ENCODE measurements at regions not wholly inside any gene's neighbourhood (a gene's known extent, or its start where the extent isn't known, plus 50 kb on each side); places are given as distances from the start of the nearest gene placed in this dataset.
A peak's percentile ranks its signal among the peaks of the same experiment; 100 is the strongest.

GRCh38 chr22:46093796-46094195, 56.5 kb upstream of the PPARA start:
- Histone ChIP-seq H3K9ac (ENCODE audit: low read depth, low read length) (peak overlapping the region; percentile 99), H3K4me3 (ENCODE audit: low read length) (peak overlapping the region; percentile 23), H3K4me2 (ENCODE audit: low read length) (peak overlapping the region; percentile 99), H3K4me1 (ENCODE audit: control insufficient read depth, insufficient read depth, low read length) (peaks cover 93% of the 10 kb centered on the region), H3K36me3 (ENCODE audit: insufficient read depth, low read length) (peaks cover 90% of the 10 kb centered on the region), H3K9me3 (replicated peaks; ENCODE audit: low read length) (no peaks in the 10 kb centered on the region), H3K27me3 (ENCODE audit: control insufficient read depth, insufficient read depth, low read length) (no peaks in the 10 kb centered on the region)

- Histone ChIP-seq H3K9ac (ENCODE audit: low read depth, low read length) (peak overlapping the region; percentile 99), H3K9me3 (replicated peaks; ENCODE audit: low read length) (no peaks in the 10 kb centered on the region), H3K4me1 (ENCODE audit: control insufficient read depth, insufficient read depth, low read length) (peaks cover 93% of the 10 kb centered on the region), H3K4me3 (ENCODE audit: low read length) (no peak overlapping the region), H3K36me3 (ENCODE audit: insufficient read depth, low read length) (peaks cover 90% of the 10 kb centered on the region), H3K27me3 (ENCODE audit: control insufficient read depth, insufficient read depth, low read length) (no peaks in the 10 kb centered on the region), H3K4me2 (ENCODE audit: low read length) (peak overlapping the region; percentile 99)
Measured at GRCh38 chr22:46094676-46095075, 55.6 kb upstream of the PPARA start.

- Histone ChIP-seq H3K4me3 (ENCODE audit: low read length) (no peak overlapping the region), H3K4me2 (ENCODE audit: low read length) (peak overlapping the region; percentile 10), H3K4me1 (ENCODE audit: control insufficient read depth, insufficient read depth, low read length) (peaks cover 92% of the 10 kb centered on the region), H3K36me3 (ENCODE audit: insufficient read depth, low read length) (peaks cover 88% of the 10 kb centered on the region), H3K9me3 (replicated peaks; ENCODE audit: low read length) (no peaks in the 10 kb centered on the region), H3K27me3 (ENCODE audit: control insufficient read depth, insufficient read depth, low read length) (no peaks in the 10 kb centered on the region), H3K9ac (ENCODE audit: low read depth, low read length) (peak overlapping the region; percentile 50)
Measured at GRCh38 chr22:46096051-46096450, 54.3 kb upstream of the PPARA start.

- H3K4me1 ChIP-seq (ENCODE audit: control insufficient read depth, insufficient read depth, low read length): peaks cover 92% of the 10 kb centered on the region
- peak overlapping the region; percentile 10 for H3K4me2 ChIP-seq (ENCODE audit: low read length)
- H3K9me3 ChIP-seq (replicated peaks; ENCODE audit: low read length): no peaks in the 10 kb centered on the region
- H3K9ac ChIP-seq (ENCODE audit: low read depth, low read length): peak overlapping the region; percentile 50
- H3K36me3 ChIP-seq (ENCODE audit: insufficient read depth, low read length): peaks cover 88% of the 10 kb centered on the region
- no peaks in the 10 kb centered on the region for H3K27me3 ChIP-seq (ENCODE audit: control insufficient read depth, insufficient read depth, low read length)
- no peak overlapping the region for H3K4me3 ChIP-seq (ENCODE audit: low read length)
Measured at GRCh38 chr22:46096706-46097230, 53.6 kb upstream of the PPARA start.

GRCh38 chr22:46097268-46097900, 52.9 kb upstream of the PPARA start:
- no peaks in the 10 kb centered on the region for H3K27me3 ChIP-seq (ENCODE audit: control insufficient read depth, insufficient read depth, low read length)
- H3K9ac ChIP-seq (ENCODE audit: low read depth, low read length): peak overlapping the region; percentile 50
- peaks cover 88% of the 10 kb centered on the region for H3K36me3 ChIP-seq (ENCODE audit: insufficient read depth, low read length)
- peaks cover 92% of the 10 kb centered on the region for H3K4me1 ChIP-seq (ENCODE audit: control insufficient read depth, insufficient read depth, low read length)
- peak overlapping the region; percentile 21 for H3K4me2 ChIP-seq (ENCODE audit: low read length)
- H3K9me3 ChIP-seq (replicated peaks; ENCODE audit: low read length): no peaks in the 10 kb centered on the region
- no peak overlapping the region for H3K4me3 ChIP-seq (ENCODE audit: low read length)

- Histone ChIP-seq H3K4me2 (ENCODE audit: low read length) (peak overlapping the region; percentile 21), H3K27me3 (ENCODE audit: control insufficient read depth, insufficient read depth, low read length) (no peaks in the 10 kb centered on the region), H3K4me1 (ENCODE audit: control insufficient read depth, insufficient read depth, low read length) (peaks cover 92% of the 10 kb centered on the region), H3K9ac (ENCODE audit: low read depth, low read length) (peak overlapping the region; percentile 10), H3K4me3 (ENCODE audit: low read length) (no peak overlapping the region), H3K36me3 (ENCODE audit: insufficient read depth, low read length) (peaks cover 88% of the 10 kb centered on the region), H3K9me3 (replicated peaks; ENCODE audit: low read length) (no peaks in the 10 kb centered on the region)
Measured at GRCh38 chr22:46098525-46099475, 51.5 kb upstream of the PPARA start.

GRCh38 chr22:46099740-46100139, 50.6 kb upstream of the PPARA start:
- H3K4me2 ChIP-seq (ENCODE audit: low read length): no peak overlapping the region
- no peaks in the 10 kb centered on the region for H3K9me3 ChIP-seq (replicated peaks; ENCODE audit: low read length)
- peaks cover 86% of the 10 kb centered on the region for H3K36me3 ChIP-seq (ENCODE audit: insufficient read depth, low read length)
- H3K27me3 ChIP-seq (ENCODE audit: control insufficient read depth, insufficient read depth, low read length): no peaks in the 10 kb centered on the region
- H3K4me1 ChIP-seq (ENCODE audit: control insufficient read depth, insufficient read depth, low read length): peaks cover 92% of the 10 kb centered on the region
- H3K4me3 ChIP-seq (ENCODE audit: low read length): no peak overlapping the region
- peak overlapping the region; percentile 9 for H3K9ac ChIP-seq (ENCODE audit: low read depth, low read length)

- Histone ChIP-seq H3K27me3 (ENCODE audit: control insufficient read depth, insufficient read depth, low read length) (no peaks in the 10 kb centered on the region), H3K4me3 (ENCODE audit: low read length) (no peak overlapping the region), H3K36me3 (ENCODE audit: insufficient read depth, low read length) (peaks cover 91% of the 10 kb centered on the region), H3K9ac (ENCODE audit: low read depth, low read length) (no peak overlapping the region), H3K9me3 (replicated peaks; ENCODE audit: low read length) (no peaks in the 10 kb centered on the region), H3K4me1 (ENCODE audit: control insufficient read depth, insufficient read depth, low read length) (peaks cover 97% of the 10 kb centered on the region), H3K4me2 (ENCODE audit: low read length) (no peak overlapping the region)
Measured at GRCh38 chr22:46100401-46101105, 49.8 kb upstream of the PPARA start.

Small RNA genes in the stretch of these regions (small RNA-seq; reads per million reads assigned to genes)
- gene MIR3619: 2.3 reads per million, percentile 70 among the genes with 10 or more reads in this experiment

Data from skeletal muscle satellite cell (primary cell).